ENCODE measurements at regions not wholly inside any gene's neighbourhood (a gene's known extent, or its start where the extent isn't known, plus 50 kb on each side); places are given as distances from the start of the nearest gene placed in this dataset.

- no peaks in the 10 kb centered on the region for H3K27me3 ChIP-seq
- no peak for TF ChIP-seq Cebpa-rat (IDR thresholded peaks at IDR 0.05)
- no peak overlapping the region for H3K27ac ChIP-seq
- H3K4me1 ChIP-seq = peaks cover 14% of the 10 kb centered on the region
- H3K4me2 ChIP-seq = peak overlapping the region; percentile 41
- H3K4me3 ChIP-seq = no peak overlapping the region
- H3K36me3 ChIP-seq = no peaks in the 10 kb centered on the region
- no peaks in the 10 kb centered on the region for H4K20me1 ChIP-seq
- no peak overlapping the region for H3K9ac ChIP-seq
- no peaks in the 10 kb centered on the region for H3K9me3 ChIP-seq
Observed at GRCh38 chr15:37528432-37528831, 406.0 kb upstream of the TMCO5A start.

GRCh38 chr15:37536967-37537605 lies 397.4 kb upstream of the TMCO5A start:
- Histone ChIP-seq H3K4me3 (no peak overlapping the region), H3K27me3 (no peaks in the 10 kb centered on the region), H3K9ac (no peak overlapping the region), H3K4me1 (no peaks in the 10 kb centered on the region), H3K9me3 (no peaks in the 10 kb centered on the region), H3K27ac (no peak overlapping the region), H4K20me1 (no peaks in the 10 kb centered on the region), H3K36me3 (no peaks in the 10 kb centered on the region), H3K4me2 (no peak overlapping the region)
- no peak for TF ChIP-seq Cebpa-rat (IDR thresholded peaks at IDR 0.05)

GRCh38 chr15:37537802-37538201 lies 396.6 kb upstream of the TMCO5A start:
- H3K27me3 ChIP-seq = no peaks in the 10 kb centered on the region
- H3K36me3 ChIP-seq = no peaks in the 10 kb centered on the region
- no peaks in the 10 kb centered on the region for H3K9me3 ChIP-seq
- no peak overlapping the region for H3K4me3 ChIP-seq
- TF ChIP-seq Cebpa-rat (IDR thresholded peaks at IDR 0.05) = no peak
- H4K20me1 ChIP-seq = no peaks in the 10 kb centered on the region
- H3K27ac ChIP-seq = no peak overlapping the region
- no peaks in the 10 kb centered on the region for H3K4me1 ChIP-seq
- no peak overlapping the region for H3K9ac ChIP-seq
- H3K4me2 ChIP-seq = no peak overlapping the region

- H3K9ac ChIP-seq = no peak overlapping the region
- TF ChIP-seq Cebpa-rat (IDR thresholded peaks at IDR 0.05) = no peak
- no peaks in the 10 kb centered on the region for H3K27me3 ChIP-seq
- H3K36me3 ChIP-seq = no peaks in the 10 kb centered on the region
- H4K20me1 ChIP-seq = no peaks in the 10 kb centered on the region
- H3K4me3 ChIP-seq = no peak overlapping the region
- no peaks in the 10 kb centered on the region for H3K4me1 ChIP-seq
- H3K27ac ChIP-seq = no peak overlapping the region
- H3K4me2 ChIP-seq = no peak overlapping the region
- H3K9me3 ChIP-seq = 0 out of 2 replicates have a peak, but pooled peaks cover 11% of the 10 kb centered on the region
Observed at GRCh38 chr15:37548116-37548515, 386.3 kb upstream of the TMCO5A start.

- H4K20me1 ChIP-seq = no peaks in the 10 kb centered on the region
- H3K36me3 ChIP-seq = no peaks in the 10 kb centered on the region
- no peak overlapping the region for H3K9ac ChIP-seq
- no peak overlapping the region for H3K4me2 ChIP-seq
- no peak overlapping the region for H3K27ac ChIP-seq
- H3K4me3 ChIP-seq = no peak overlapping the region
- H3K27me3 ChIP-seq = no peaks in the 10 kb centered on the region
- H3K4me1 ChIP-seq = no peaks in the 10 kb centered on the region
- 0 out of 2 replicates have a peak, but pooled peaks cover 11% of the 10 kb centered on the region for H3K9me3 ChIP-seq
- no peak for TF ChIP-seq Cebpa-rat (IDR thresholded peaks at IDR 0.05)
Observed at GRCh38 chr15:37550360-37551024, 383.9 kb upstream of the TMCO5A start.

- TF ChIP-seq Cebpa-rat (IDR thresholded peaks at IDR 0.05) = no peak
- no peaks in the 10 kb centered on the region for H3K36me3 ChIP-seq
- no peak overlapping the region for H3K9ac ChIP-seq
- no peak overlapping the region for H3K4me2 ChIP-seq
- no peaks in the 10 kb centered on the region for H4K20me1 ChIP-seq
- no peaks in the 10 kb centered on the region for H3K9me3 ChIP-seq
- no peaks in the 10 kb centered on the region for H3K4me1 ChIP-seq
- H3K27me3 ChIP-seq = no peaks in the 10 kb centered on the region
- H3K27ac ChIP-seq = no peak overlapping the region
- H3K4me3 ChIP-seq = no peak overlapping the region
Observed at GRCh38 chr15:37572401-37572800, 362.0 kb upstream of the TMCO5A start.

GRCh38 chr15:37574985-37575384 lies 359.5 kb upstream of the TMCO5A start:
- Histone ChIP-seq H3K4me1 (no peaks in the 10 kb centered on the region), H3K9ac (no peak overlapping the region), H3K36me3 (no peaks in the 10 kb centered on the region), H3K27ac (no peak overlapping the region), H3K4me3 (no peak overlapping the region), H3K4me2 (no peak overlapping the region), H4K20me1 (no peaks in the 10 kb centered on the region), H3K9me3 (no peaks in the 10 kb centered on the region), H3K27me3 (no peaks in the 10 kb centered on the region)
- TF ChIP-seq Cebpa-rat (IDR thresholded peaks at IDR 0.05) = no peak

GRCh38 chr15:37576952-37577351 lies 357.5 kb upstream of the TMCO5A start:
- Histone ChIP-seq H4K20me1 (no peaks in the 10 kb centered on the region), H3K27ac (no peak overlapping the region), H3K9ac (no peak overlapping the region), H3K4me3 (no peak overlapping the region), H3K9me3 (peaks cover 7% of the 10 kb centered on the region), H3K27me3 (no peaks in the 10 kb centered on the region), H3K4me2 (no peak overlapping the region), H3K36me3 (no peaks in the 10 kb centered on the region), H3K4me1 (no peaks in the 10 kb centered on the region)
- TF ChIP-seq Cebpa-rat (IDR thresholded peaks at IDR 0.05) = no peak

GRCh38 chr15:37581866-37582532 lies 352.4 kb upstream of the TMCO5A start:
- Histone ChIP-seq H3K36me3 (no peaks in the 10 kb centered on the region), H3K27ac (no peak overlapping the region), H3K27me3 (no peaks in the 10 kb centered on the region), H4K20me1 (no peaks in the 10 kb centered on the region), H3K4me3 (no peak overlapping the region), H3K9me3 (peaks cover 21% of the 10 kb centered on the region), H3K4me1 (no peaks in the 10 kb centered on the region), H3K9ac (no peak overlapping the region), H3K4me2 (no peak overlapping the region)
- TF ChIP-seq Cebpa-rat (IDR thresholded peaks at IDR 0.05) = no peak

- no peaks in the 10 kb centered on the region for H4K20me1 ChIP-seq
- peaks cover 21% of the 10 kb centered on the region for H3K9me3 ChIP-seq
- H3K36me3 ChIP-seq = no peaks in the 10 kb centered on the region
- no peak overlapping the region for H3K4me2 ChIP-seq
- TF ChIP-seq Cebpa-rat (IDR thresholded peaks at IDR 0.05) = no peak
- no peak overlapping the region for H3K9ac ChIP-seq
- no peak overlapping the region for H3K4me3 ChIP-seq
- no peak overlapping the region for H3K27ac ChIP-seq
- no peaks in the 10 kb centered on the region for H3K27me3 ChIP-seq
- no peaks in the 10 kb centered on the region for H3K4me1 ChIP-seq
Observed at GRCh38 chr15:37582852-37583251, 351.6 kb upstream of the TMCO5A start.
